ENCODE measurements at regions not wholly inside any gene's neighbourhood (a gene's known extent, or its start where the extent isn't known, plus 50 kb on each side); places are given as distances from the start of the nearest gene placed in this dataset.

- no peak overlapping the region for H3K27ac ChIP-seq (ENCODE audit: low read depth in 2 of 2, low read length in 1 of 2)
- no peaks in the 10 kb centered on the region for H3K27me3 ChIP-seq (ENCODE audit: insufficient read depth)
- H3K9me3 ChIP-seq = no peaks in the 10 kb centered on the region
- no peak for DNase-seq
- no peaks in the 10 kb centered on the region for H3K36me3 ChIP-seq (replicated peaks in 1 of 2; ENCODE audit: control insufficient read depth in 1 of 2, insufficient read depth in 2 of 2, low read length in 1 of 2)
- H3K9ac ChIP-seq = no peak overlapping the region
- no peaks in the 10 kb centered on the region for H4K20me1 ChIP-seq (ENCODE audit: insufficient read depth)
- no peaks in the 10 kb centered on the region for H3F3A ChIP-seq (replicated peaks; ENCODE audit: insufficient read depth)
- no peaks in the 10 kb centered on the region for H3K4me1 ChIP-seq (ENCODE audit: control insufficient read depth in 1 of 2, insufficient read depth in 2 of 2, low read depth in 1 of 2, low read length in 1 of 2)
- no peak for TF ChIP-seq EP300 (IDR thresholded peaks at IDR 0.05; ENCODE audit: borderline replicate concordance in 1 of 2, low read depth in 1 of 2, low read length in 1 of 2)
- TF ChIP-seq IRF3 (IDR thresholded peaks at IDR 0.05; ENCODE audit: low read depth, low read length) = no peak
- no peak for TF ChIP-seq MEF2A (IDR thresholded peaks at IDR 0.05; ENCODE audit: borderline replicate concordance, low read depth)
- TF ChIP-seq TEAD4 (IDR thresholded peaks at IDR 0.05; ENCODE audit: borderline replicate concordance, insufficient read depth) = no peak
- no peak for TF ChIP-seq CHD2 (IDR thresholded peaks at IDR 0.05; ENCODE audit: low read length, partially characterized antibody)
- TF ChIP-seq, protein P1, sequence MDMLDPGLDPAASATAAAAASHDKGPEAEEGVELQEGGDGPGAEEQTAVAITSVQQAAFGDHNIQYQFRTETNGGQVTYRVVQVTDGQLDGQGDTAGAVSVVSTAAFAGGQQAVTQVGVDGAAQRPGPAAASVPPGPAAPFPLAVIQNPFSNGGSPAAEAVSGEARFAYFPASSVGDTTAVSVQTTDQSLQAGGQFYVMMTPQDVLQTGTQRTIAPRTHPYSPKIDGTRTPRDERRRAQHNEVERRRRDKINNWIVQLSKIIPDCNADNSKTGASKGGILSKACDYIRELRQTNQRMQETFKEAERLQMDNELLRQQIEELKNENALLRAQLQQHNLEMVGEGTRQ (IDR thresholded peaks at IDR 0.05; ENCODE audit: borderline replicate concordance, low read depth, low read length) = no peak
- no peak for TF ChIP-seq JUND (IDR thresholded peaks at IDR 0.05)
- TF ChIP-seq SIN3A (IDR thresholded peaks at IDR 0.05; ENCODE audit: borderline replicate concordance, low read depth, low read length) = no peak
- no peak for TF ChIP-seq TCF12 (IDR thresholded peaks at IDR 0.05)
- no peak for TF ChIP-seq EZH2phosphoT487 (IDR thresholded peaks at IDR 0.05; ENCODE audit: borderline replicate concordance, low read depth)
- no peak for TF ChIP-seq MAX (IDR thresholded peaks at IDR 0.05; ENCODE audit: low read depth)
- no peak for TF ChIP-seq RFX5 (IDR thresholded peaks at IDR 0.05; ENCODE audit: low read length)
- no peak for TF ChIP-seq RCOR1 (IDR thresholded peaks at IDR 0.05; ENCODE audit: low read length)
- TF ChIP-seq FOXM1 (IDR thresholded peaks at IDR 0.05; ENCODE audit: low read depth) = no peak
- no peak for TF ChIP-seq PBX3 (IDR thresholded peaks at IDR 0.05)
- no peak overlapping the region for H3K4me3 ChIP-seq (ENCODE audit: low read depth in 2 of 2, low read length in 1 of 2)
- no peak overlapping the region for H3K4me2 ChIP-seq
- H3K9me2 ChIP-seq = no peaks in the 10 kb centered on the region
- H3K79me2 ChIP-seq (ENCODE audit: insufficient read depth) = no peaks in the 10 kb centered on the region
- ChIA-PET POLR2A (no interaction called here), CTCF (no interaction called here)
- H2AFZ ChIP-seq (ENCODE audit: low read depth) = no peak overlapping the region
- 36% methylated on average over 3 of the region's 3 CpGs for WGBS (ENCODE audit: low lambda C conversion rate)
These were observed 263.0 kb upstream of the ATP11B start for GRCh38 chr3:182530316-182530715.

DNA sequence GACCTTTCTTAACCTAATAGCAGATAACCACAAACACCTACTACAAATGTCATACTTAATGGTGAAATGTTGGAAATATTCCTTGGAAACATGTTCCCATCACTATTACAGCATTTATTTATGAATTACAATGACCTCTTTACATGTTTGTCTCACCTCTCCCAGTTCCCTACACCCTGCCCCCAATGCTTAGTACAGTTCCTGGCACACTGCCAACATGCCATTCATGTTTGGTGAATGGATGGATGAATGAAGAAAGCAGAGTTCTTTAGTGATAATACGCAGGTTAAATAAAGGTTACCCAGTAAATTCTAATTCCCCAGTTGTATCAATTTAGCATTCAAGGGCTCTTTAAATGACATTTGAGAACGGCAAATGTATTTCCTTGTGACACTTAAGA is 259.9 kb upstream of the ATP11B start:
- no peak overlapping the region for H2AFZ ChIP-seq (ENCODE audit: low read depth)
- ChIA-PET CTCF (no interaction called here), POLR2A (no interaction called here)
- TF ChIP-seq EZH2phosphoT487 (IDR thresholded peaks at IDR 0.05; ENCODE audit: borderline replicate concordance, low read depth) (no peak), MXI1 (IDR thresholded peaks at IDR 0.05; ENCODE audit: low read depth, low read length) (no peak), ELF1 (IDR thresholded peaks at IDR 0.05) (no peak), SMC3 (IDR thresholded peaks at IDR 0.05; ENCODE audit: low read depth, low read length) (no peak), NRF1 (IDR thresholded peaks at IDR 0.05; ENCODE audit: low read depth, low read length) (no peak)
- TF ChIP-seq, protein P1 (IDR thresholded peaks at IDR 0.05; ENCODE audit: borderline replicate concordance, low read depth, low read length) = no peak
- TF ChIP-seq, protein P2, sequence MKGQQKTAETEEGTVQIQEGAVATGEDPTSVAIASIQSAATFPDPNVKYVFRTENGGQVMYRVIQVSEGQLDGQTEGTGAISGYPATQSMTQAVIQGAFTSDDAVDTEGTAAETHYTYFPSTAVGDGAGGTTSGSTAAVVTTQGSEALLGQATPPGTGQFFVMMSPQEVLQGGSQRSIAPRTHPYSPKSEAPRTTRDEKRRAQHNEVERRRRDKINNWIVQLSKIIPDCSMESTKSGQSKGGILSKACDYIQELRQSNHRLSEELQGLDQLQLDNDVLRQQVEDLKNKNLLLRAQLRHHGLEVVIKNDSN (IDR thresholded peaks at IDR 0.05; ENCODE audit: borderline replicate concordance, low read depth) = no peak
- TF ChIP-seq, protein P3, sequence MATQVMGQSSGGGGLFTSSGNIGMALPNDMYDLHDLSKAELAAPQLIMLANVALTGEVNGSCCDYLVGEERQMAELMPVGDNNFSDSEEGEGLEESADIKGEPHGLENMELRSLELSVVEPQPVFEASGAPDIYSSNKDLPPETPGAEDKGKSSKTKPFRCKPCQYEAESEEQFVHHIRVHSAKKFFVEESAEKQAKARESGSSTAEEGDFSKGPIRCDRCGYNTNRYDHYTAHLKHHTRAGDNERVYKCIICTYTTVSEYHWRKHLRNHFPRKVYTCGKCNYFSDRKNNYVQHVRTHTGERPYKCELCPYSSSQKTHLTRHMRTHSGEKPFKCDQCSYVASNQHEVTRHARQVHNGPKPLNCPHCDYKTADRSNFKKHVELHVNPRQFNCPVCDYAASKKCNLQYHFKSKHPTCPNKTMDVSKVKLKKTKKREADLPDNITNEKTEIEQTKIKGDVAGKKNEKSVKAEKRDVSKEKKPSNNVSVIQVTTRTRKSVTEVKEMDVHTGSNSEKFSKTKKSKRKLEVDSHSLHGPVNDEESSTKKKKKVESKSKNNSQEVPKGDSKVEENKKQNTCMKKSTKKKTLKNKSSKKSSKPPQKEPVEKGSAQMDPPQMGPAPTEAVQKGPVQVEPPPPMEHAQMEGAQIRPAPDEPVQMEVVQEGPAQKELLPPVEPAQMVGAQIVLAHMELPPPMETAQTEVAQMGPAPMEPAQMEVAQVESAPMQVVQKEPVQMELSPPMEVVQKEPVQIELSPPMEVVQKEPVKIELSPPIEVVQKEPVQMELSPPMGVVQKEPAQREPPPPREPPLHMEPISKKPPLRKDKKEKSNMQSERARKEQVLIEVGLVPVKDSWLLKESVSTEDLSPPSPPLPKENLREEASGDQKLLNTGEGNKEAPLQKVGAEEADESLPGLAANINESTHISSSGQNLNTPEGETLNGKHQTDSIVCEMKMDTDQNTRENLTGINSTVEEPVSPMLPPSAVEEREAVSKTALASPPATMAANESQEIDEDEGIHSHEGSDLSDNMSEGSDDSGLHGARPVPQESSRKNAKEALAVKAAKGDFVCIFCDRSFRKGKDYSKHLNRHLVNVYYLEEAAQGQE (IDR thresholded peaks at IDR 0.05; ENCODE audit: low read depth, low read length) = no peak
- no peaks in the 10 kb centered on the region for H3K27me3 ChIP-seq (ENCODE audit: insufficient read depth)
- 54% methylated on average over 2 of the region's 2 CpGs for WGBS (ENCODE audit: low lambda C conversion rate)
- no peak overlapping the region for H3K27ac ChIP-seq (ENCODE audit: low read depth in 2 of 2, low read length in 1 of 2)
- H3K9me3 ChIP-seq = no peaks in the 10 kb centered on the region
- H3K4me1 ChIP-seq (ENCODE audit: control insufficient read depth in 1 of 2, insufficient read depth in 2 of 2, low read depth in 1 of 2, low read length in 1 of 2) = no peaks in the 10 kb centered on the region
- no peaks in the 10 kb centered on the region for H3K79me2 ChIP-seq (ENCODE audit: insufficient read depth)
- no peaks in the 10 kb centered on the region for H4K20me1 ChIP-seq (ENCODE audit: insufficient read depth)
- no peak overlapping the region for H3K4me3 ChIP-seq (ENCODE audit: low read depth in 2 of 2, low read length in 1 of 2)
- H3K36me3 ChIP-seq (replicated peaks in 1 of 2; ENCODE audit: control insufficient read depth in 1 of 2, insufficient read depth in 2 of 2, low read length in 1 of 2) = no peaks in the 10 kb centered on the region
- H3F3A ChIP-seq (replicated peaks; ENCODE audit: insufficient read depth) = no peaks in the 10 kb centered on the region
- H3K9me2 ChIP-seq = no peaks in the 10 kb centered on the region
- no peak overlapping the region for H3K4me2 ChIP-seq
- no peak for DNase-seq
- H3K9ac ChIP-seq = no peak overlapping the region

All from SK-N-SH (cell line).